Activated CD4-positive, alpha-beta T cell treated with anti-CD3 and anti-CD28 coated beads, Interleukin-2, Interleukin-6, amounts not matched to agents 100 ng/mL and 50 ng/mL, durations not matched to agents 16 hours and 8 hours (primary cell): ENCODE measurements at regions not wholly inside any gene's neighbourhood (a gene's known extent, or its start where the extent isn't known, plus 50 kb on each side); places are given as distances from the start of the nearest gene placed in this dataset.
"Not testable (repeated sequence)": the region's sequence is repeated elsewhere in the genome, so short reads cannot be mapped to it uniquely, and the experiment has no call there.

ENCODE experiments used
- DNase-seq: peaks from one replicate; pipeline ENCODE4 v3.0.0-alpha.2; 2020

DNA sequence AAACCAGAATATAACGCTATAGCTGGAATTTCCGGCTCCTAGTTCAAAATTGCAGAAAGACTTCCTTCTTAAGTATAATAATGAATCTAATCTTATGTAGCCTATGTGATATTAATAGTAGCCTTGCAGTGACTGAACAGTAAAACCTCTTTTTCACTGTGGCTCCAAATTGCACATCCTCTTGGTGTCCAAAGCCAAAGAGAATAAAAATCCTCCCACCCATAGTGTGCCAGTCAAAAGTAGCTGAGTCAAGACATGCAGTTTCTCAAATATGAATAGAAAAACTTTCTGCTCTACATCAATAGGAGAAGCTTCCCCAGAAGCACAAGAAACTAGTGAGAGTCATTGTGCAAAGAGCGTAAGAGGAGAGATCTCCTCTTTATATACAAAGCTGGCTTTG, 76.0 kb upstream of the PICALM start:
- no peak for DNase-seq

- not testable (repeated sequence) for DNase-seq
These were observed 75.2 kb upstream of the PICALM start for GRCh38 chr11:86144087-86144486.

- peak; percentile 73 for DNase-seq
These were observed 74.5 kb upstream of the PICALM start for GRCh38 chr11:86143087-86144030.

GRCh38 chr11:86142170-86142569, 73.3 kb upstream of the PICALM start:
- DNase-seq = no peak

DNA sequence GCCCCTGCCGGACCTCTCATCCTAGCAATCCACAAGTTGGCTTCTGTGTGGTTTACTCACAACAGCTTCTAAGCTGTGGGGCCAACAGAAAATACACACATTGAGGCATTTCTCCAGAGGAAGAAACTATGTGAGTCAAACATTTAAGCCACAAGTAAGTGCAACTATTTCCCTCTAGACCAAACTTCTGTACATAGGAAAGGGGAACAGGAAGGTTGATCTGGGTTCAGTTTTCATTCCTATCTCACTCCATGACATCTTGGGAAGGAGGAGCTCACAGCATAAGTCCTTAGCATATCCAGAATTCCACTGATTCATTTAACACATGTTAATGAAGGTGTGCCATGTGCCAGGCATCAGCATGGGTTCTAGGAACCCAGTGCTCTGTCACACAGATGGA, 72.8 kb upstream of the PICALM start:
- peak; percentile 56 for DNase-seq

- DNase-seq = no peak
These were observed 71.6 kb upstream of the PICALM start for GRCh38 chr11:86140334-86140990.

DNA sequence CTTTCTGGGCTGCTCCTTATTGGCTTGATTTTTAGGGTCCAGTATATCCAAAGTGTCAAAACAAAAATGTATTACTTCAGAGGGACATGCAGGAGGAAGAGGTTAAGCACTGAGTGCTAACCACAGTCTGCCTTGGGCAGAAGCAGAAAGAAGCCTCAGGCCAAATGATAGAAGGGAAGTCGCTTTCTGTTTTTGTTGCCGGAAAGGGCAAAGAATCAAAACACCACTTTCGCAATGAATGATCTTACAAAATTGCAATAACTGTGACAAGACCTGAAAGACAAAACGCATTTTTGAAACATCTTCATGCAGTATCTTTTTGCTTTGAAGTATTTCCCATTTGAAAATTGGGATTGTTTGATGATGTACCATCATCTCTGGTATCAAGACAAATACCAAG, 70.1 kb upstream of the PICALM start:
- DNase-seq = peak; percentile 92

- DNase-seq = no peak
These were observed 67.7 kb upstream of the PICALM start for GRCh38 chr11:86136538-86136937.

GRCh38 chr11:86135319-86135714, 66.4 kb upstream of the PICALM start:
- no peak for DNase-seq

- DNase-seq = no peak
These were observed 65.9 kb upstream of the PICALM start for GRCh38 chr11:86134580-86135318.

- no peak for DNase-seq
These were observed 63.9 kb upstream of the PICALM start for GRCh38 chr11:86132667-86133249.

DNA sequence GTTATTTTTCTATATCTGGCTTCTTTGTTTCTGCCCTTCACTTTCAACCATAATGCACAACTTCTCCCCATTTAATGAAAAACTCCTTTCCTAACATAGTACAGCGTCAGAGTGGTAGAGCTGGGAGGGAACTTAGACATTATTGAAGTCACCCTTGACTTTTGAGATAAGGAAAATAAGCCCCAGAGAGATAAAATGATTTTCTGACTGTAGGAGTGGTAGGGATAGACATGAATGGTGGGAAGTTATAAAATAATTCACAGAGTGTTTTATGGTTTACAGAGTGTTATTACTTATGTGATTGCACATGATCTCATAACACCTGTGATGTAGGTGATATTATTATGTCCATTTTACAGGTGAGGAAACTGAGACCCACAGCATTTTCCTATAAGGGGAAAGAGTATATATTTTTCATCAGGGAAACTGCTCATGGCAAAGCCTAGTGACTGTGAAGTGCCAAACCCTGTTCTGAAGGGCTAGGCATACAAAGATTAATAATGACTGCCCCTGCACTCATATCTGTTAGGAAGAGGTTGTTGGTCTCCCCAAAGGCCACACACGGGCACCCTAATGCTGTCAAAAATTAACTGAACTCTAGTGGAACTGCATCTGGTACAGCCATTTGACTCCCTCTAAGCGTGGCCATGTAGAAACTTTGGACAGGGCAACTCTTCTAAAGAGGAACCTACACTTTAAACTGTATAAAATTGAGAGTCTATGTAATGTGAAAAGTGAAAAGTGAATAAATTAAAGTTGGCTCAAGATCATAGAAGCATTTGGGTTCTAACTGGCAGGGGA, 61.1 kb upstream of the PICALM start:
- no peak for DNase-seq

DNA sequence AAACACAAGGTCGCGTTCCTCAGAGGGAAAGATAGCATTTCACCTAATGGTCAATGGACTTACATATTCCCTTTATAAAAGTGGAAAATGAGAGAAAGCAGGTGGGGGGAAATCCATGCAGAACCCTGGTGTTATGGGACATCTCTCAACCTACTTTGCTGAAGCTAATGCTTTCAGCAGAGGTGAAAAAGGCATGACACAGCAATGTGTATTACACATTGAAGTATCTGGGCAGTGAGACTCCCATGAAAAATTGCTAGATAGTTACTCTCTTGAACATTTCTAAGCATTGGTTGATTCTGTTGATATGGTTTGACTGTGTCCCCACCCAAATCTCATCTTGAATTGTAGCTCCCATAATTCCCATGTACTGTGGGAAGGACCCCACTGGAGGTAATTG, 60.0 kb upstream of the PICALM start:
- DNase-seq = no peak

- no peak for DNase-seq
These were observed 58.0 kb upstream of the PICALM start for GRCh38 chr11:86126862-86127261.

DNA sequence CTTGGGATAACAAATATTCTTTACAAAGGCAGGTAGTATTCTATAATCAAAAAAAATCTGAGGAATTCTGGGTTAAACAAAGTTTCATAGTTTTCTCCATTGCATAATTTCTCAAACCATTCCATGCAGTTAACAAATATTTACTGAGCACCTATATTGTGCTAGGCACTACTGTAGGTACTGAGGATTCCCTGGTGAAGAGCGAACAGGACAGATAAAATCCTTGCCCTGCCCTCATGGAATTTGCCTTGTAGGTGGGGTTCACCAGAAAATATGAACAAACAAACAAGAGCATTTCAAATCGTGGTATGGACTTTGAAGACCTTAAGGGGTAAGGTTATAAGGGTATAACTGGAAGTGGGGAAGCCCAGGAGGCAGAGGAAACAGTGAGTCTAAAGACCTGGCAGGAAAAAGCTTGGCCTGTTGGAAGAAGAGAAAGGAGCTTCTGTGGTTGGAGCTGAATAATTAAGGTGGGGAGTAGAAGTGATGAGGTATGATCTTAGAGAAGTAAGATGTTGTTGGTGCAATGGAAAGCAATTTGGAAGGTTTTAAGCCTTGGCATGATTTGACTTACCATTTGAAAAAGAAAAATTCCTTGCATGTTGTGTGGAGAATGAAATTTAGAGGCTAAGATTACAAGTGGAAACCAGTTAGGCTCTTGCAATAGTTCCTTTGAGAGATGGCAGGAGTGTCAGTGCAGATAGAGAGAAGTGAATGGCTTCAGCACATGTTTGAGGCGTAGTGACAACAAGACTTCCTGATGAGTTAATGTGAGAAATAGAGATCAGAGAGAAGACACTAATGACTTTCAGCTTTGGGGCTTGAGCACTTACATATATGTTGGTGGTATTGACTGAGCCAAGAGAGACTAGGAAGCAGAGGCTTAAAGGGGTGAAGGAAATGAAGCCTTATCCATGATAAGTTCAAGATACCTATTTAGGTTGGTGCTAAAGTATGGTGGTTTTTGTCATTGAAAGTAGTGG, 55.7 kb upstream of the PICALM start:
- DNase-seq = peak; percentile 77

- DNase-seq = no peak
These were observed 53.9 kb upstream of the PICALM start for GRCh38 chr11:86122773-86123172.

DNA sequence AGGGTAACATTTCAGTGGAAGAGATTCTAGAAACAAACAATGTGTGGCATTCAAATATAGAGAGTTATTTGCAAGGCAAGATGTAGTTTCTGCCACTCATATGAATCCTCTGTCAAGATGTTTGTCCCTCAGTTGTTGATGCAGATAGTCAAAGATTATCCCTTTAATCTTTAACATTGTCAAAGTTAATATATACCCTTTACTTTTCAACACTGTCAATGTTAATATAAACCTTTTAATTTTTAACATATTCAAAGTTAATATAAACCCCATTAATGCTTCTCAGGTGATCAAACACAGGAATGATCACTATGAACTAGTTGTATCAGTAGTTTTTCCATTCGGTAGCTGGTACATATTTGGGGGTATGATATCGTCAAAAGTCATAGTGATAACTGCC, 51.9 kb upstream of the PICALM start:
- DNase-seq = no peak

GRCh38 chr11:86119906-86120305, 51.0 kb upstream of the PICALM start:
- no peak for DNase-seq

DNA sequence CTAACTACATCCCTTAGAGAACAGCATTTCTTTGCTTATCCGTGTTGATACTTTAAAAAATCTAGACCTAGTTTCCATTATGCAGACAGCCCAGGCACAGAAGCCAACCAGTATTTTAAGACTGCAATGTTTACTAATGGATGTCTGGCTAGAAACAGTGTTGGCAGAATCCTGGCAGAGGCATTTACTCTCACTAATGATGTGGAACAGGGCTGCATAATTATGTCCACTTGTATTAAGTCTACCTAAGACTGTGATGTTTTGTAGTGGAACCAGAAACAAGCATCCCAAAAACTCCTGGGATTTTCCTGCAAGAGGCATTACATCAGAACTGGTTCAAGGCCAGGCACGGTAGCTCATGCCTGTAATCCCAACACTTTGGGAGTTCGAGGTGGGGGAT, 50.2 kb upstream of the PICALM start:
- no peak for DNase-seq
